Activated T-helper 1 cell treated with anti-CD3 and anti-CD28 coated beads, Interleukin-2, amount 50 U/mL, for 16 hours (primary cell): ENCODE measurements at regions not wholly inside any gene's neighbourhood (a gene's known extent, or its start where the extent isn't known, plus 50 kb on each side); places are given as distances from the start of the nearest gene placed in this dataset.

Experiments used
- DNase-seq, 2 donors: peaks; one replicate each; pipeline ENCODE4 v3.0.0-alpha.2; 2020; ENCODE audit warnings: low read depth in 1 of 2, low spot score in 1 of 2

DNA sequence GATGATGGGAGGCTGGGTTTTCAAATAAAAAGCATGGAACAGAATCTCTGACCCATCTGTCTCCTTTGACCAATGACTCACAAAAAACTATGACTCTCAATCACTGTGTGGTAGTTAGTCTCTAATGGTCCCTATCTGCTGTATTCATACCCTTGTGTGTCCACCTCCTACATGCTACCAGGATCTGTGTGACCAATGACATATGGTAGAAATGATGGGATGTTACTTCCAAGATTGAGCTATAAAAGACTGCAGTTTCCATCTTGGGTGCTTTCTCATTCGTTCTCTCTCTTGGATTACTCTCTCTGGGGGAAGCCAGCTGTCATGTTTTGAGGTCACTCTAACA, 144.7 kb upstream of the BTG1 start:
- no peak for DNase-seq

DNA sequence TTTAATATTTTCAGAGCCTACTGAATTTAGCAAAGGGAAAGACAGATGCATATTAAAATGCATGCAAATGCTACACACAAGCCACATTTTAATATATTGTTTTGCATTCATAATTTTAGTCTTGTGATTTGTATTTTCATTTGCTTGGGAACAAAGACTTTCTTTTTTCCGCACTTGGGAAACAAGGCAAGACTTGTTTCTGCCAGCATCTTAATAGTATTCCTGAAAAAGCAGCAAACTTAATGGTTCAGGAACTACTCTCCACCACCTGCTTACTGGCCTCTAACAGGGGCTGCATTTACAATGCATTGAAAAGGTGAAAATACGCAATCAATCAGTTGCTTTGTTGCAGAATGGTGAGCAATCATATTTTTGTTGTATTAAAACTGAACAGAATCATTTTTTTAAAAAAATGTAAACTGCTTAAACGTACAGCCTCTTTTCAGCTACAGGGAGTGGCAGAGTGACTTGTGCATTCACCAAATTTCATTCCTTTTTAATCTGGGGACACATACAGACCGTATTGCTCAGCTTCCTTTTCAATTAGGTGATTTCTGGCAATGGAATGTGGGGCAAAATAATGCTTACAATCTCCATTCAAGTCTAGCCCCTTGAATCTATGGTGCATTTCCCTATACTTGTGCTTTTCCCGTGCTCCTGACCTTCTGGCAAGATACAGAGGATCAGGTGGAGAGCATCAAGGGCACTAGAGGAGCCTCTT, 144.1 kb upstream of the BTG1 start:
- no peak for DNase-seq

DNA sequence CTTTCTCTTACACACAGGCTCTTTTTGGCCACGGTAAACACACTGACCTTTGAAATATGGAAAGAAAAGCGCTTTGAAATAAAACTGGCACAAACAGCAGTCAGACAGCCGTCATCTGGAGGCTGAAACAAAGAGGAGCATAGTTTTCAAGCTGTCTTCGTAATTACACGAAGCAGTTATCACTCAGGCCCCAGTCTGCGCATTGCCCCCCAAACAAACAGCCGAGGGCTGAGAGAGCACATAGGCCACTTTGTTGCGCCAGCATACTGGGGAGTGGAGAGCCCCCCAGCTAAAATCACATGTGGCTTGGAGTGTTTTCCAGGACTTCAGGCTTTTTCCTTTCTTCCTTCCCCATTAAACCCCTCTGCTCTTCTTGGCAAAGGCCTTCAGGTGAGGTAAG, 142.9 kb upstream of the BTG1 start:
- DNase-seq: no peak

DNA sequence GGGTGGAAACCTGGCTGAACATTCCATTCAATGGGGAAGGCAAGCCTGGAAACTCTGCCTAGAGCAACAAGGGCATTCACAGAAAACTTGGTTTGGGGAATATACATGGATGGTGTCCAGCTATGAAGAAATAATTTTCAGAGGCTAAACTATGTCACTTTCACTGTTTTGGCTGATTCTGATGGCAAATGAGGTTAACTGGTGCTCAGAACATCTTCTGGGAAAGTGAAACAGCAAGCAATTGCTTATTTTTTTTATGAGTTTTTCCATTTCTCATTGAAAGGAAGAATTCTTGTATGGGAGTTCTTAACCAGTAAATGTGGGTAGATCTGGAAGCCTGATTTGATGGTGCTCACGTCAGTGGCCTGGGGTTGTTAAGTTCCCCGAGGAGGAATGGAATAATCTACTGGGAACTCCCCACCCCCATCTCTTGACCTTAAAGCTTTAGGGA, 132.8 kb upstream of the BTG1 start:
- no peak for DNase-seq

DNA sequence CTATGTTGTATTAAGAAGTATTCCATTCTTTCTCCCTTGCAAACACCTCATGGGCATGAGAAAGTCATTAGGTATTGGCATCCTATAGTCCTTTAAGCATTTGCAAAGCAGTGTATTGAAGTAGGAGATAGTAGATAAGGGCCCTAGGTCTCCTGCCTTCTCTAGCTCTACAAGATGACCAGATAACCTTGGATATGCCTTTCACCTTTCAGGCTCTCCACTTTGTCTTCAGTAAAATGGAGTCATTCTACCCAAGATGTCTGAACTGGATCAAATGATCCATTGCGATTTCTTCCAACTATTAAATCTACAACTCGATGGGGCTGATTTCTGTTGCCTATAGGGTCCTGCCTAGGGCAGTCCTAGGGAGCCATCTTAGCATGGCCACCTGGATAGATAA, 132.1 kb upstream of the BTG1 start:
- no peak for DNase-seq

DNA sequence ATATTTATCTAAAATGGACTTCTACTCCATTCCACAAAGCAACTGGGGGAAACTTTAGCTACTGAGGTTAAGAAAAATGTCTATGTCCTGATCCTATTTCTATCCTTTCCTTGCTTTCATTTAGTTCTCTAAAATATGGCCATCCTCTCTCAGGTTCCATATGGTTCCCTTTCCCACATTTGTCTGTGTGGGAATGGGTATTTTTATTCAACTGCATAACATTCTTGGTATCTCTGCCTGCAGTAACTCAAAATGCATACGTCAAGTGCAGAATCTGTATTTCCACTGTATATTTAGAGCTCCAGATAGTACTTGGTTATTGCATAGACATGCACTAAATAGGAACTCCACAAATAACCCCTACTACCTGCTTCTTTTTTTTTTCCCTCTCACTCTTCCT, 130.6 kb upstream of the BTG1 start:
- no peak for DNase-seq

DNA sequence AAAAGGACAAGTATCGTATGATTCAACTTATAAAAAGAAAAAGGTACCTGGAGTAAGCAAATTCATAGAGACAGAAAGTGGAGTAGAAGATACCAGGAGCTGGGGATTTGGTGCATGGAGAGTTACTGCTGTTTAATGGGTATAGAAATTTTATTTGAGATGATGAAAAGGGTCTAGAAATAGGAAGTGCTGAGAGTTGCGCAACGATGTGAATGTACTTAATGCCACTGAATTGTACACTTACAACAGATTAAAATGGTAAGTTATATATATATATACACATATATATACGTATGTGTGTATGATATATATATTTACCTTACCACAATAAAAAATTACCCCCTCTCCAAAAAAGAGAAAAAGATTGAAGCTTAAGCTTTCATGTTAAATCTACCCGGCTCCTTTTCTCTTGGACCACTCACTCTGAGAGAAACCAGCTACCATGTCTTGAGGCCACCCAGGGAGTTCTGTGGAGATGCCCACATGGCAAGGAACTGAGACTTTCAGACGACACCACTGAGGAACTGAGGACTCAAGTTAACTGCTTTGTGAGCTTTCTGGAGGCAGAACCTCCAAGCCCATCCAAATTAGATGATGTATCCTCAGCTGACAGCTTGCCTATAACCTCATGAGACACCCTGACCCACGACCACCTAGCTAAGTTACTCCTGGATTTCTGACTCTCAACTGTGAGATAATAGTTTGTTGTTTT, 130.0 kb upstream of the BTG1 start:
- no peak for DNase-seq

DNA sequence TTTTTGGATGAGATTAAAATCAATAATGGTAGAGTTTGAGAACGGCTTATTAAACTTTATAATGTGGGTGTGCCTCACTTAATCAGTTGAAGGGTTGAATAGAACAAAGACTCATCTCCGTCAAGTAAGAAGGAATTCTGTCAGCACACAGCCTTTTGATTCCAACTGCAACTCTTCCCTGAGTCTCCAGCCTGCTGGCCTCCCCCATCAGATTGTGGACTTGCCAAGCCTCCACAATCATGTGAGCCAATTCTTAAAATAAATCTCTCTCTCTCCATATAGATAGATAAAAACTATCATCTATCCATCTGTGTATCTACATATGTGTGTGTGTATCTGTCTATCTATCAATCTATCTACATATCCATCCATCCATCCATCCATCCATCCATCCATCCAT, 127.4 kb upstream of the BTG1 start:
- no peak for DNase-seq

DNA sequence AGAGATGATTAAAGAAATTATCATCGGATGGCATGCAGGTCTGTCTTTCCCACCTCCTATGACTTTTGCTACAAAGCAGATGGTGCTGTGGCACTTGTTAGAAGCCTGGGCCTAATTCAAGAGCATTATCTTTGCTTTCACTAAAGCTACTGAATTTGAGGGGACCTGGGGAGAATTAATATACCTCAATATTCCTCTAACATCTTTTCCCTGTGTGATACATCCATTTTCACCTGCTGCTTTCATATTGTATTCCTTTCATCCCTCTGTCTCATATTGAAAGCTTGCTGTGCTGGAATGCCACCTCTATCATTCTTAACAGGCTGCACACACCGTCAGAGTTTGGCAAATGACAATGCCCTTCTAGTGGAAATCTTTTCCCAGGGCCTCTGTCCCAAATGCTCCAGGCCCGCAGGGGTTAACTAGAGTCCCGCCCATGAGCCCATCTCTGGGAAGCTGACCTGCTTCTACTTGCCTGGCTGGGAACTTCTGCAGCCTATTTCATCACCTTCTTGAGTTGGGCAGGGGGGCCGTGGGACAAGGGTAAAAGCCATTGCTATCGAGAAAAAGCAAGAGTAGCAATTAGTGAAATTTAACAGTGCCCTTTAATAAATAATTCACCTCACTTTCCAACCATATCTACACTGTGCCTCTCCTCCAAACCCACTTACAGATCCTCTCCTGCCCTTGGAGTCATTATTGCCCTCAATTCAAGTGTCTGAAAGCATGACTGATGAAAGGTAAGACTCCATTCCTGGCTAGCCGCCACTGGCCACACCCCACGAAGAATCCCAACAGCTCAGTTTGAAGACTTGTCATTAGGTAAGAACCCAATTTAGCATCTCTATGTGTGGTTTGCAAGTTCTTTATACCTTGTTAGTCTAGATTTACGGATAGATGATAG, 126.7 kb upstream of the BTG1 start:
- DNase-seq: no peak

DNA sequence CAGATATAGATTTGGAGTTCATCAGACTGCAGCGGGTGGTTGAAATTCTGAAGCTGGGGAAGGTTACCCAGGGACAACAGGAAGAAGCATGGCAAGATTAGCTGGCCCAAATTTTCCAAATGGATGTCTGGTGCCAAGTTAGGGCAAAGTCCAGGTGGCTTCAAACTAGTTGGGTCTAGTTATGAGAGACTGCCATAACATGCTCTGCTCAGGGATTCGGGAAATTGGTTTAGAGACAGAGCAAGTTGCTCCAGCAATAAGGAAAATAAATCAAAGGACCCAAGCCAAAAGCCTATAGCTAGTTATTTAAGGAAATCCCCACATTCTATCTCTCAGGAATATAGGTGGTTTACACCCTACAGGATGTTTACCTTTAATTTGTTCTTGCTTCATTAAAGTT, 125.7 kb upstream of the BTG1 start:
- DNase-seq: no peak

DNA sequence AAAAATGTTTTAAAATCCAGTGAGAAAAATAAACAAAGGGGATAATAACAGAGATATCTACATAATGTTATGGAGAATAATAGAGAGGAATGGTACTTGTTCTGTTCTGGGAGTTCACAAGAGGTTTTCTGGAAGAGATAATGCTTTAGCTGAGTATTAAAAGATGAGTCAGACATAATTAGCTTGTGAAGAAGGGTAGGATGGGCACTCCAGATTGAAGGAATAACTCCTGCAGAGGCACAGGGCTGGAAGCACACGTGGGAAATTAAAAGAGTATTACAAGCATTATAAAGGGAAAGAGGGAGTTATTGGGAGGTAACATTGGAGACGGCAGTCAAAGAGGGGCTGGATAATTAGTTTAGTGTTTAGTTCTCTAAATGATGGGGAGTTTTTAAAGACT, 124.9 kb upstream of the BTG1 start:
- no peak for DNase-seq

DNA sequence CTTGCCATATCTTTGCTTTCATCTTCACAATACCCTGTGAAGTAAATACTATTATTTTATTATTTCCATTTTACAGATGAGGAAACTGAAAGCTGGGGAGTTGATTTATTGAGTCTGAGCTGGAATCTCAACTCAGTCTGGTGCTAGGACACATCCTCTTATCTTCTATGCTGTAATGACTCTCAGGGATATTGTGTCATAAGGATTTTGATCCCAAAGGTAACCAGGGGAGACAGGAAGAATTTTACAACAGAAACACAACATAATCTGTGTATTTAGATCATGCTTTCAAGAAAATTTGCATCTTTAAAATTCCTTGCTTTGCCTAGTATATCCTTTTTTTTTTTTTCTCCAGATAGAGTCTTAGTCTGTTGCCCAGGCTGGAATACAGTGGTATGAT, 123.3 kb upstream of the BTG1 start:
- no peak for DNase-seq

DNA sequence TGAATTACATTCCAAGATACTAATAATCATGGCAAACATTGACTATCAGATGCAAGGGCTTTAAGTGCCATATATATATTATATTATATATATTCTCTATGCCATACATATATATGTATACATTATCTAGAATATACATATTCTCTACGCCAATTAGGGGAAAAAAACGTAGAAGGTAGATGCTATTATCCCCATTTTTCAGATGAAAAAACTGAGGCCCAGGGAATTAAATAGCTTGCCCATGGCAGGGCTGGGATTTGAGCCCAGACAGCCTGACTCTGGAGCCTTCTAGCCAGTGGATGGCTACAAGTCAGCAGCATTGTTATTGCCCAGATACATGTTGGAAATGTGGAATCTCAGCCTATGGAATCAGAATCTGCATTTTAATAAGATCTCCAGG, 116.0 kb upstream of the BTG1 start:
- no peak for DNase-seq

DNA sequence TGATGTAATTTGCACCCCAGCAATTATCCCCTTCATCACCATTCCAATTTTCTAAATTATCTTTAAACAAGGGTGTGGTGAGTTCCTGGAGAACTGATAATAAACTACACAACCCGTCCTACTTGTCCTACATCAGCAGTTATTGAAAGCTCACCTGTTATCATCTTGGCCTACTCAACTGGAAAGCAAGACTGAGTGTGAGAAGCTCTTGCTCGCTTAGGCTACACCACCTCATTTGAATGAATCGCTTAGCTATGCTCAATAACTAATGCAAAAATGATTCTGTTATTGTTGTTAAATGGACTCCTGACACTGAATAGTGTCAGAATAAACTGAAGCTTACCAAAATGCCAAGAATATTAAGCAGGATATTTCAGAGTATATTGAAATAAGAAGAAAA, 115.4 kb upstream of the BTG1 start:
- no peak for DNase-seq

DNA sequence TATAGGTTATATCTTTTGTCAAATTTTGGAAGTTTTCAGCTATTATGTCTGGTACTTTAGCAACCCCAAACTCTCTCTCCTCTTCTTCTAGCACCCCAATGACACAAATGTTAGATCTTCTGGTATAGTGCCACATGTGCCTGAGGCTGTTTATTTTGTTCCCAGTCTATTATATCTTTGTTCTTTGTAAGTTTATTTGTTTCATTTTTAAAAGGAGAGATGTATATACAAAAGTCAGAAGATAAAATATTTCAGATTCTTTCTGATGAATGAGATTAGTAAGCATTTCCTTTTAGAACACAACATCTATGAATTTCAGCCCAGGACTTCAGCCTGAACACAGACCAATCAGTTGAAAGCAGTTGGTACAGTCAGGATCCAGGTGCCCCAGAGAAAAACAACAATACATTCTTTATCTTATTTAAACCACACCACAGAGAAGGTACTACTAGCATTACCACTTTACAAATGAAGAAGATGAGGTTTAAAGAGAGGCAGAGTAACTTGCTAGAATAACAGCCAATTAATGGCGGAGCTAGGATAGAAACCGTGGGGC, 114.1 kb upstream of the BTG1 start:
- DNase-seq: no peak

DNA sequence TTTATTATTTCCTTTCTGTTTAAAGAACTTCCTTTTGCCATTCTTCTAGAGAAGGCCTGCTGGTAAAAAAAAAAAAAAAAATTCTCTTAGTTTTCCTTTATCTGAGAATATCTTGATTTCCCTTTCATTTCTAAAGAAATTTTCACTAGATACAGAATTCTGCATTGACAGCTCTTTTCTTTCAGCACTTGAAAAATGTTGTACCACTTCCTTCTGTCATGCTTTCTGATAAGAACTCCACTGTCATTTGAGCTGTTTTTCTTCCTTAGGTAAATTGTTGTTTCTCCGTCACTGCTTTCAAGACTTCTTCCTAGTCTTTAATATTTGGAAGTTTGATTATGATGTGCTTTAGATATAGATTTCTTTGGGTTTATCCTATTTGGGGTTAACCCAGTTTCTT, 113.6 kb upstream of the BTG1 start:
- no peak for DNase-seq

DNA sequence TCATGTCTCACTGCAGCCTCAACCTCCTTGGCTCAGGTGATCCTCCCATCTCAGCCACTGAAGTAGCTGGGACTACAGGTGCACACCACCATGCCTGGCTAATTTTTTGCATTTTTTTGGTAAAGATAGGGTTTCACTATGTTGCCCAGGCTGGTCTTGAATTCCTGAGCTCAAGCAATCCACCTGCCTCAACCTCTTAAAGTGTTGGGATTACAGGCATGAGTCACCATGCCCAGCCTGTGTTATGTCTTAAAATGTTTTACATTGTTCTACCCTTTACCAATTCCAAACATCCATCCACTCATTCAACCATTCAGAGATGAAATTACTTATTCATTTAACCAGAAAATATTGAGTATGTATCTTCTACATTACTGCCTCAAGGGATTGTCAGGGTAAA, 111.6 kb upstream of the BTG1 start:
- no peak for DNase-seq

DNA sequence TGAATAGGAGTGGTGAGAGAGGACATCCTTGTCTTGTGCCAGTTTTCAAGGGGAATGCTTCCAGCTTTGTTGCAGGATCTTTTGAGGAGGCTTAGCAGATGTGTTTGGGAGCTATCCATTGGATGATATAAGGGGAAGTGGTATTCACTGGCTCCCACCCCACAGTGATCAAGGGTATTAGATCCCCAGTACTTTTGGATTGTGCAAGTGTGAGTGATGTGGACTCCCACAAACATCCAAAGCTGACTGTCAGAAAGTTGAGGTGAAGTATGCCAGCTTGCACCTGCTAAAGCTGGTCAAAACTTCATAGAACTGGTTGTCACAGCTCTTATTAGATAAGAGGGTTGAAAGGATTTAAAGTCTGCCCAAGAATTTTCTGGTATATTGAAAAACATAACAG, 110.1 kb upstream of the BTG1 start:
- no peak for DNase-seq

DNA sequence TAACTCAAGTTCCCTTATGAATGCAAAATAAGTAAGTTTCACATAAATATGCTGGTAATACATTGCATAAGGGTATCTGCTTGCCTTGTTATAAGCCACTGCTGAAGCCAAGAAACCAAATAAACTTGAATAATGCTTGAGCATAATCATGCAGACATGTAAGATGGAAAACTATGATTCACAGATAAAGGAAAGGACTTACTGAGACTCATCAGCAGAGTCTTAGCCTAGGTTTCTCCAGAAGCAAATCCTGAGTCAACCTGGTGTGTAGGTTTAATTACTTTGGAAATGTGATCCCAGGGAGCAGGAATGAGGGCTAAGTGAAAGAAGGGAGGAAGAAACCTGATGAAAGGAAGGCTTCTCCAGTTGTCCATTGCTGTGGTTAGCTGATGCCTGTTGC, 107.7 kb upstream of the BTG1 start:
- DNase-seq: no peak

DNA sequence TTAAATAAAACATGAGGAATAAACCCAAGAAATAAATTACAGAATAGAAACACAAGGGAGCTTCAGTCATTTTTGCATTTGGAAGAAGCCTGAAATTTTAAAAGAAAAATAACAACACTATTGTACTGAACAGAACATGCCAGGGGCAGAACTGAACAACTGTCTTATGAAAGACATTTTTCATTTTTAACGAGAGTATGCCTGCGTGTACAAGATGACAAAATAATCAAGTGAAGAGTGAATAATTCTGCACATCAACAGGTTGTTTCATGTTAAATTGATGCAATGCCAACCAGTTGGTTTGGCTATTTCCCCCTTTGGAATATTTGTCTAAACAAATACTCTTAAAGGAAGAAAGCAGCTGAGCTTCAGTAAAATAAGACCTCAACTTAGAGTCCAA, 103.3 kb upstream of the BTG1 start:
- no peak for DNase-seq

DNA sequence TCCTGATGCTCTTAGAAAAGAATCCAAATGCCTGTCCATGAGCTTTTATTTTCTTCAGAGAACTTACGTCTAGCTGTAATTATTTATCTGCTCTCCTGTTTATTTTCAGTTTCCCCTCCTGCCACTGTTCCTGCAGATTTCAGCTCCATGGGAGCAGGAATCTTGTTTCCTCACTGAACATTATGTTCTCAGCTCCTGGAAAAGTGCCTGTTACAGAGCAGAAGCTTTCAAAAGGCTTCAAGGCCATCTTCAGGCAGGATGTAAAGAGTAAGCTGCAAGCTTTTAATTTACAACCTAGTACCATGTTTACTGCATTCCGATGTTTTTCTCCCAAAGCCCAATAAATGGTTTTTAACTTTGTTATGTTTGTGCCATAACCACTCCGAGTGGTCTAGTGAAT, 98.4 kb upstream of the BTG1 start:
- DNase-seq: no peak

DNA sequence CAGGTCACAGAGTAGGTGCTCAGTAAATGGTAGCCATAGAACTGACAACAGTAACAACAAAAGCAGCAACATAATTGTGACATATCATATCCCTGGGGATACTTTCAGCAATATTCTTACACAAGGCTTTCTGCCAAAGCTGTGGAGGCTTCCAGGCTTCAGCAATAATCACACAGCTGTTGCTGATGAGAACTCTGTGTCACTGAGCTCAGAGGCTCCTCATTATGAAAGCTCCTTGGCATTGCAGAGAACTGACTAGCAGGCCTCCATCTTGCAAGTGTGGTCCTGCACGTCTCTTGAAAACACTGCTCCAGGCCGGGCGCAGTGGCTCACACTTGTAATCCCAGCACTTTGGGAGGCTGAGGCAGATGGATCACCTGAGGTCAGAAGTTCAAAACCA, 97.3 kb upstream of the BTG1 start:
- no peak for DNase-seq
